Breast epithelium (tissue), 3 donors: ENCODE measurements at regions not wholly inside any gene's neighbourhood (a gene's known extent, or its start where the extent isn't known, plus 50 kb on each side); places are given as distances from the start of the nearest gene placed in this dataset.

ENCODE experiments used
- CTCF ChIP-seq, 3 donors: fragments of 450-650 bp; IDR thresholded peaks; one replicate each; pipeline ENCODE4 v1.5.1; 2016 to 2017; ENCODE audit warnings: antibody characterized with exemption in 3 of 3, mild to moderate bottlenecking in 3 of 3, moderate library complexity in 3 of 3
- POLR2A ChIP-seq: fragments of 450-650 bp; IDR thresholded peaks from one replicate; pipeline ENCODE4 v1.6.1; 2016; ENCODE audit warnings: antibody characterized with exemption, mild to moderate bottlenecking, moderate library complexity
- POLR2AphosphoS5 ChIP-seq, 3 donors: sonication (generic); formaldehyde crosslinking; IDR thresholded peaks; one replicate each; pipeline ENCODE4 v1.6.1; 2017; ENCODE audit warnings: antibody characterized with exemption in 3 of 3

- no peak for TF ChIP-seq CTCF (IDR thresholded peaks at IDR 0.05)
- TF ChIP-seq POLR2A: no peak
- no peak for TF ChIP-seq POLR2AphosphoS5 (IDR thresholded peaks at IDR 0.05)
Measured at GRCh38 chr22:49349181-49349835, 478.4 kb downstream of the BRD1 start.
